Right kidney (tissue), 1 donor: ENCODE measurements at regions not wholly inside any gene's neighbourhood (a gene's known extent, or its start where the extent isn't known, plus 50 kb on each side); places are given as distances from the start of the nearest gene placed in this dataset.
A peak's percentile ranks its signal among the peaks of the same experiment; 100 is the strongest.
"Not testable (repeated sequence)": the region's sequence is repeated elsewhere in the genome, so short reads cannot be mapped to it uniquely, and the experiment has no call there.

Experiments used
- DNase-seq: peaks from one replicate; pipeline ENCODE4 v3.0.0-alpha.2; 2016

- not testable (repeated sequence) for DNase-seq
Observed at GRCh38 chr15:88965097-88965496, 51.9 kb upstream of the MFGE8 start.

- DNase-seq: no peak
Observed at GRCh38 chr15:88970232-88970631, 57.1 kb upstream of the MFGE8 start.

DNA sequence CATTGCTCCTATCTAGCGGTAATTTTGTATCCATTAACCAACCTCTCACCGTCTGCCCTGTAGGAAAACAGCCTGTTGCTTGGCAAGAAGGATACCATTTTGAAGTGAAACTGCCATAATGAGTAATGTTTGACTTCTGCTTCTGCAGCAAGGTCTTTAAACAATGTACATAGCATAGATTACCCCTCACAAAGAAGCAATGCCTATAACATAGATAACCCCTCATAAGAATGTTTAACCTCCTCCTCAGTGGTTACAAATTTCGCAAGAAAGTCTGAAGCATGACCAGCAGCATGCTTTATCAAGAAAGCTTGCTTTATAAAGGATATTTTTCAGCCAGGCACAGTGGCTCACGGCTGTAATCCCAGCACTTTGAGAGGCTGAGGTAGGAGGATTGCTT lies 61.2 kb upstream of the MFGE8 start:
- DNase-seq: no peak

GRCh38 chr15:88975891-88976290 lies 62.7 kb upstream of the MFGE8 start:
- no peak for DNase-seq

DNA sequence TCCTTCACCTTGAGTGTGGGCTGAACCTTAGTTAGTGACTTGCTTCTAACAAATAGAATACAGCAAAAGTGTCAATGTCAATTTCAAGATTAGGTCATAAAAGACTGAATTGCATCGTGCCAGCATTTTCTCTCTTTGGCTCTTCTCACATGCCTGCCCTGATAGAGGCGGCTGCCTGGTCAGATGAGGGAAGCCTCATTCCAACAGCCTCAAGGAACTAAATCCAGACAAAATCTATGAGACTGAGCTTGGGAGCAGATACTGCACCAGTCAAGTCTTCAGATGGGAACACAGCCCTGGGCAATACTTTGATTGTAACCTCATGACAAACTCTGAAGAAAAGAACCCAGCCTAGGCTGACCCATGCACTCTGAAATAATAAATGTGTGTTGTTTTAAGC lies 63.5 kb upstream of the MFGE8 start:
- no peak for DNase-seq

DNA sequence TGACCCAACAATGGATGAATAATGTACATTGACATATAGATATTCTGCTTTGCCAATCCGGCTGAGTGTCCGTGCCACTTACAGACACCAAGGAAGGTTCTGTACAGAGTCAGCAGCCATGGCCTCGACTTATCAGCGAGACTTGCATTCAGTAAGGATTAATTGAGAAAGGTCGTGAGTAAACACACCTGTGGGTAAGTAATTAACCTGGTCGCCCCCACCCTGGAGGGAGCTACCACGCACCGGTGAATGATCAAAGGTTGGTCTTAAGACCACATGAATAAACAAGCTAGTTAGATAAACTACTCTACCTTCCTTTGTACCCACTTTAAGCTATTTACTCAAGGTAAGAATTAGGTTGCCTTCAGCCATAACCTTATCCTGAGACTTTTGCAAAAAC lies 66.5 kb upstream of the MFGE8 start:
- DNase-seq: no peak

GRCh38 chr15:88980498-88980897 lies 67.3 kb upstream of the MFGE8 start:
- no peak for DNase-seq

- DNase-seq: no peak
Observed at GRCh38 chr15:88981244-88982215, 68.4 kb upstream of the MFGE8 start.

GRCh38 chr15:88982304-88982945 lies 69.2 kb upstream of the MFGE8 start:
- peak; percentile 12 for DNase-seq

GRCh38 chr15:88982946-88983342 lies 69.8 kb upstream of the MFGE8 start:
- no peak for DNase-seq

DNA sequence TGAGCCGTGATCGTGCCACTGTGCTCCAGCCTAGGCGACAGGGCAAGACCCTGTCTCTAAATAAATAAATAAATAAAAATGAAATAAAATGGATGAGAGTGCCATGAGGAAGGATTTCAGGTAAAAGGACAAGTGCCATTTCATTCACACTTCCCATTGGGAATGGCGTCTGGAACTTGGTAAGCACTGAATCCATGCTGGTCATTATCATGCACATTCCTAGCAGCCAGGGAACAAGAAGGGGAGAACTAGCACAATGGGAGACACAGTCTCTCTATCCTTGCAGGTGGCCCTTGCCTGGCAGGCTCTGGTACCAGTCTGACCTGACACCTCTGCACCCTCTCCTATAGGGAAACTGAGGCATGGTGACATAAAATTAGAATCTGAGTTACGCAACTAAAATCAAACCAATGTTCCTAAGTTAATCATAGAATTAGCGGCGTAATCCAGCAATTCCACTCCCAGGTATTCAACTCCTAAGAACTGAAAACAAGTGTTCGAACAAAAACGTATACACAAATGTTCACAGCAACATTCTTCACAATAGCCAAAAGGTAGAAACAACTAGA lies 70.8 kb upstream of the MFGE8 start:
- DNase-seq: no peak

- no peak for DNase-seq
Observed at GRCh38 chr15:88985547-88986393, 72.6 kb upstream of the MFGE8 start.

DNA sequence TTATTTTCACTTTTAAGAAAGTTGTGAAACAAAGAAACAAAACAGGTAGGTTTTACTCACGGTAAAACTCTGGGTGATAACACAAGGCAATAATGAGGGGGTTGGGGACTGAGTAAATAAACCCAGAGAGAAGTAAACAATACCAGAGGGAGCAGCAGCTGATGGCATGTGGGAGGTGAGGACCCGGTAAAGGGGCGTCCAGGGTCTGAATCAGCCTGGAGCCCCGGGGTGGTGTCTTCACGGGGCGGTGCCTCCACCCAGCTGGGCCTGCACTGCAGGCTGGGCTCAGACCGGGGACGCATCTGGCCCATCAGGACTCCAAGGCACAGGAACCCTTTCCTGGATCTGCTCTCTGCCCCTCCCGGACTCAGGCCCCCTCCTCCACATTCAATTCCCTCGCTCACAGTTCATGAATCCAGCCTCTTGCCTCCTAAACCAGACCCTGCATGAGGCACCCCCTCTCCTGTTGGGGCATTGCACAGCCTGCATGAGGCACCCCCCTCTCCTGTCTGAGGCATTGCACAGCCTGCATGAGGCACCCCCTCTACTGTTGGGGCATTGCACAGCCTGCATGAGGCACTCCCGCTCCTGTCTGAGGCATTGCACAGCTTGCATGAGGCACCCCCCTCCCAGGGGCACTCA lies 73.9 kb upstream of the MFGE8 start:
- DNase-seq: peak; percentile 14

DNA sequence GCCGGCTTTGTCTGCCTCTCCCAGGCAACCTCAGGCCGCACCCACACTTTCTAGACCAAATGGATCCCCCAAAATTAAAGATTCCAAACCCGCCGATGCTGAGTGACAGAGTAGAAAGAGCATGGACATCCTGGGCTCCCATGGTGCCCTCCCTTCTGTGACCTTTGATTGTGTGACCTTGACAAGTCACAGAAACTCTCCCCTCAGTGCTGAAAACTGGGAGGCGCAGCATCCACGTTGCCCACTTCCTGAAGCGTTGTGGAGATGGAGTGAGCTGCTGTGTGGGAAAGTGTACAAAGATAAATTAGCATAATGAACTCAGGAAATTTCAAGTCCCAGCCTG lies 74.4 kb upstream of the MFGE8 start:
- peak; percentile 12 for DNase-seq

DNA sequence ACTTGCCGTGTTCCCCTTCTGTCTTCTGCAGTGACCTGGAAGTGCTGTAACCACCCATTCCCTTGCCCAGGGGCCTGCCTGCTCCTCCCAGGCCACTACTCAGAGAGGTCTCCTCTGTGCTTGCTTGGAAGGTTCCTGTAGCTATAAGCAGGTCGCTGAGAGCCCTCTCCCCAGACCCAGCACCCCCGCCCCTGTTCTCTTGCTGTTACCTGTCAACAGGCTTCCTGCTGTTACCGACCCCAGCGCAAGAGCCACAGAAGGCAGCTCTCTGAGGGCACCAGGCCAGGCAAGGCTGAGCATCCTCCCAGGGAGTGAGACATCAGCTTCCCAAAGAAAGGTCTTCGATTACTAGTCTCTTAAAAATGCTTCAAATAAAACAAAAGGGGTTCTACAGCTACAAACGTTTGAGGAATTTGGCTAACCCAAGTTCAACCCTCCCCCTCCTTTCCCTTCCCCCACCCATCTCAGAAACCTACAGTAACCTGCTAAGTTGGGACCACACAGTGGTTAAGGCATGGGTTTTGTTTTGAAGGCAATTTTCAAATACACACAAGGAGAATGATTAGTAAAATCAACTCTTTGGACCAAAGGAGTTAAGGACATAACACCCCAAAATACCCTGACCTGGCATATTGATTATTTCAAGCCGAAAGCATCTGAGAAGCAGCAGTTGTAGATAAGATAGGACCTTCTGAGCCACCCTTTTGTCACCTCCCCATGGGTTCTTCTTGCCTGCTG lies 74.9 kb upstream of the MFGE8 start:
- no peak for DNase-seq

DNA sequence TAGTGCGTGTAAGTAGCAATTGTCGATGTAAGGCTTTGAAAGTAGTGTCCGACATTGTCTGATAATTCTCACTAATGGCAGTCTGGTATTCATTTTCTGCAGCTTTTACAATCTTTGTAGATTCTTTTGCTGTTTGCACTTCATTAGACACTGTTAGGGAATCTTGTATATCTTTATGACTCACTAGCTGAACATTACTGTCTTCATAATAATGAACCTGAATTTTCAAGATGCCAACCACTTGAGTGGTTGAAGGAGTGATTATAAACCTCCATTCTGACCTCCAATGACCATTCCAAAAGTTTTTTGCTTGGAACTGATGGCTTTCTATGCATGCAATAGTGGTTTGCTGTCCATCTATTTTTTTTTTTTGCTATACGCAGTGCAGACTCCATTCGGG lies 76.4 kb upstream of the MFGE8 start:
- no peak for DNase-seq

DNA sequence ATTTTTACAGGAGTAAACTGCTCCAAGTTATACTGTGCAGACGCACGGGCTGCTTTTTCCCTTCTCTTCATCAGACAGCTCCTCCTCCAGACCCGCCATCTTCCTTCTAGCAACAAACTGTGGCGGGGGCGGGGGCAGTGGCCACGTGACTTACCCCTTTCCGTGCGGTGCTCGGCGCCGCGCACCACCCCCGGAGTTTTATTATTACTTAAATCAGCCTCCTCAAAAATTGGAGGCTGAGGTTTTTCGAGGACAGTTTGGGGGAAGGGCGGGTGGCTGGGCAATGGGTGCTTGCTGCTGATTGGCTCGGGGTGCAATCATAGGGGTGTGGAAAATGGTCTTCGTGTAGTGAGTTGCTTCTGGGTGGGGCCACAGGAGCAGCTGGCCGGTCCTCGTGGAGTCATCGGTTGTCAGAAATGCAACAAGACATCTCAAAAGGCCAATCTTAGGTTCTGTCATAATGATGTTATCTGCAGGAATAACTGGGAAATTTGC lies 77.1 kb upstream of the MFGE8 start:
- DNase-seq: no peak

DNA sequence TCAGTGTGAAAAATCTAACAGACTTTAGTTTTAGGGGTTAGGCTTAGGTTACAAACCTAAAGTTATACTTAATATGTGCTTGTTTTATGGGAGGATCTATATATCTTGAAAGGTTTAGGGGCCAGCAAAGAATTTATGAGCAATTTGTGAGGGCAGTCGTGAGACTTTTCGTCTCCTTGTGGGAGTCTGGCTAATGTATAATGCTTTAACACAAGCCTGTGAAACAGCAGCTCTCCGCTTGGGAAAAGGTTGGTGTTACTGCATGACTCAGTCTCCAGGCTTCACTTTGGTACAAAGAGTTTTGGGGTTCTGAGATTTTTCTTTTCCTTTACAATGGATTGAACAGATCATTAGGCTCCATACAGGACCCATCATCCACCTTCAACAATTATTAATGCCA lies 79.0 kb upstream of the MFGE8 start:
- DNase-seq: no peak

GRCh38 chr15:88992912-88993376 lies 79.8 kb upstream of the MFGE8 start:
- DNase-seq: no peak

DNA sequence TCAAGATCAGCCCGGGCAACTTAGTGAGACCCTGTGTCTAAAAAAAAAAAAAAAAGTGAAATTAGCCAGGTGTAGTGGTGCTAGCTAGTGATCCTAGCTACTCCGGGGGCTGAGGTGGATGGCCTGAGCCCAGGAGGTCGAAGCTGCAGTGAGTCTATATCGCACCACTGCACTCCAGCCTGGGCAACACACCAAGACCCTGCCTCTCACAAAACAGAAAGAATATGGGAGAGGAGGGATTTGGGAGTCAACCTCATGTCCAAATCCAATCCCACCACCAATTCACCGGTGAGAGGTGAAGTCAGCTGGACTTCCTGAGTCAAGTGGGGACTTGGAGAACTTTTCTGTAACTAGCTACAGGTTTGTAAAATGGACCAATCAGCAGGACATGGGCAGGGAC lies 80.5 kb upstream of the MFGE8 start:
- no peak for DNase-seq

DNA sequence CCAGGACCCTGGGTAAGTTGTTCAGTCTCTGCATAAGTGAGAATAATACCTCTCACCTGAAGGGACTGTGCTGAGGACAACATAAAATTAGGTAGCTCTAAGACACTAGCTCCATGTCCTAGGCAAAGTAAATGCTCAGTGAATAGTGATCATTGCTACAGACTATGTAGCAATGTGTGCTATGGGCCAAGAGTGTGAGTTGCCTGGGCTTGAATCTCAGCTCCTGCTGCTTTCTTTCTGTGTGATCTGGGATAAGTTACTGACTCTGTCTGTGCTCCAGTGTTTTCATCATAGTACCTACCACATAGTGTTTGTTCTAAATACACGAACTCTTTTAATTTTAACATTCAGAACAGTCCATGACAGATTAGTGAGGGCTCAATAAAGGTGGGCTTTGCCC lies 81.1 kb upstream of the MFGE8 start:
- DNase-seq: no peak
